ENCODE measurements at regions not wholly inside any gene's neighbourhood (a gene's known extent, or its start where the extent isn't known, plus 50 kb on each side); places are given as distances from the start of the nearest gene placed in this dataset.

- DNase-seq (ENCODE audit: low spot score), result no peak
Measured at GRCh38 chr16:85344502-85345128, 232.3 kb upstream of the CIBAR2 start.

- DNase-seq (ENCODE audit: low spot score), result no peak
Measured at GRCh38 chr16:85345129-85345639, 232.9 kb upstream of the CIBAR2 start.

GRCh38 chr16:85346404-85347212, 234.3 kb upstream of the CIBAR2 start:
- no peak for DNase-seq (ENCODE audit: low spot score)

- DNase-seq (ENCODE audit: low spot score), result no peak
Measured at GRCh38 chr16:85347213-85347591, 234.9 kb upstream of the CIBAR2 start.

- no peak for DNase-seq (ENCODE audit: low spot score)
Measured at GRCh38 chr16:85348065-85348840, 236.0 kb upstream of the CIBAR2 start.

GRCh38 chr16:85348911-85349334, 236.7 kb upstream of the CIBAR2 start:
- DNase-seq (ENCODE audit: low spot score), result no peak

GRCh38 chr16:85349365-85350145, 237.3 kb upstream of the CIBAR2 start:
- no peak for DNase-seq (ENCODE audit: low spot score)

GRCh38 chr16:85350146-85350728, 238.0 kb upstream of the CIBAR2 start:
- no peak for DNase-seq (ENCODE audit: low spot score)

- peak; percentile 43 for DNase-seq (ENCODE audit: low spot score)
Measured at GRCh38 chr16:85350973-85351372, 238.7 kb upstream of the CIBAR2 start.

- DNase-seq (ENCODE audit: low spot score), result no peak
Measured at GRCh38 chr16:85353013-85353412, 240.7 kb upstream of the CIBAR2 start.

- no peak for DNase-seq (ENCODE audit: low spot score)
Measured at GRCh38 chr16:85353839-85354685, 241.8 kb upstream of the CIBAR2 start.

- peak; percentile 80 for DNase-seq (ENCODE audit: low spot score)
Measured at GRCh38 chr16:85354686-85355514, 242.6 kb upstream of the CIBAR2 start.

GRCh38 chr16:85355515-85355837, 243.2 kb upstream of the CIBAR2 start:
- no peak for DNase-seq (ENCODE audit: low spot score)

- no peak for DNase-seq (ENCODE audit: low spot score)
Measured at GRCh38 chr16:85356157-85356556, 243.9 kb upstream of the CIBAR2 start.

- DNase-seq (ENCODE audit: low spot score), result no peak
Measured at GRCh38 chr16:85357323-85357722, 245.1 kb upstream of the CIBAR2 start.

GRCh38 chr16:85357924-85358505, 245.7 kb upstream of the CIBAR2 start:
- no peak for DNase-seq (ENCODE audit: low spot score)

GRCh38 chr16:85358704-85359146, 246.5 kb upstream of the CIBAR2 start:
- DNase-seq (ENCODE audit: low spot score), result no peak

- peak; percentile 22 for DNase-seq (ENCODE audit: low spot score)
Measured at GRCh38 chr16:85359147-85359822, 247.0 kb upstream of the CIBAR2 start.
